Jurkat, Clone E6-1 (cell line): ENCODE measurements at regions not wholly inside any gene's neighbourhood (a gene's known extent, or its start where the extent isn't known, plus 50 kb on each side); places are given as distances from the start of the nearest gene placed in this dataset.
"Not testable (repeated sequence)": the region's sequence is repeated elsewhere in the genome, so short reads cannot be mapped to it uniquely, and the experiment has no call there.

Experiments
- DNase-seq: peaks from one replicate; pipeline ENCODE4 v3.0.0-alpha.2; 2011; ENCODE audit warnings: low read depth, low spot score
- H3K4me3 ChIP-seq: 2 replicates; pipeline ENCODE4 v1.5.1; 2011; ENCODE audit warnings: mild to moderate bottlenecking, low read length, control low read depth, moderate library complexity

- no peak overlapping the region for H3K4me3 ChIP-seq
- no peak for DNase-seq
Observed at GRCh38 chr3:81095956-81096355, 665.5 kb downstream of the GBE1 start.

GRCh38 chr3:81094986-81095385, 666.5 kb downstream of the GBE1 start:
- no peak overlapping the region for H3K4me3 ChIP-seq
- no peak for DNase-seq

GRCh38 chr3:81087607-81088006, 673.8 kb downstream of the GBE1 start:
- no peak overlapping the region for H3K4me3 ChIP-seq
- no peak for DNase-seq

- DNase-seq: no peak
Observed at GRCh38 chr3:81086348-81086747, 675.1 kb downstream of the GBE1 start.

GRCh38 chr3:81080608-81081007, 680.8 kb downstream of the GBE1 start:
- no peak overlapping the region for H3K4me3 ChIP-seq
- no peak for DNase-seq

More at GRCh38 chr3:81086348-81086747, 675.1 kb downstream of the GBE1 start:
- H3K4me3 ChIP-seq: no peak overlapping the region

GRCh38 chr3:81072591-81072990, 688.9 kb downstream of the GBE1 start:
- no peak for DNase-seq

GRCh38 chr3:81068546-81068945, 692.9 kb downstream of the GBE1 start:
- H3K4me3 ChIP-seq: no peak overlapping the region
- no peak for DNase-seq

More at GRCh38 chr3:81072591-81072990, 688.9 kb downstream of the GBE1 start:
- no peak overlapping the region for H3K4me3 ChIP-seq

GRCh38 chr3:81063896-81064295, 697.5 kb downstream of the GBE1 start:
- DNase-seq: no peak
- no peak overlapping the region for H3K4me3 ChIP-seq

- H3K4me3 ChIP-seq, DNase-seq: not testable (repeated sequence)
Observed at GRCh38 chr3:81051133-81051532, 710.3 kb downstream of the GBE1 start.

GRCh38 chr3:81048058-81048665, 713.3 kb downstream of the GBE1 start:
- DNase-seq: no peak
- no peak overlapping the region for H3K4me3 ChIP-seq

GRCh38 chr3:81045976-81046375, 715.5 kb downstream of the GBE1 start:
- H3K4me3 ChIP-seq: no peak overlapping the region
- no peak for DNase-seq

- no peak overlapping the region for H3K4me3 ChIP-seq
- DNase-seq: no peak
Observed at GRCh38 chr3:81045246-81045645, 716.2 kb downstream of the GBE1 start.

- no peak for DNase-seq
- H3K4me3 ChIP-seq: no peak overlapping the region
Observed at GRCh38 chr3:81043660-81044199, 717.7 kb downstream of the GBE1 start.

GRCh38 chr3:81043009-81043408, 718.4 kb downstream of the GBE1 start:
- no peak for DNase-seq
- H3K4me3 ChIP-seq: no peak overlapping the region

- DNase-seq: no peak
- H3K4me3 ChIP-seq: no peak overlapping the region
Observed at GRCh38 chr3:81041331-81041730, 720.1 kb downstream of the GBE1 start.

GRCh38 chr3:81040107-81040506, 721.3 kb downstream of the GBE1 start:
- no peak for DNase-seq
- no peak overlapping the region for H3K4me3 ChIP-seq

- DNase-seq: no peak
- no peak overlapping the region for H3K4me3 ChIP-seq
Observed at GRCh38 chr3:81033684-81034083, 727.8 kb downstream of the GBE1 start.

GRCh38 chr3:81033185-81033584, 728.3 kb downstream of the GBE1 start:
- no peak for DNase-seq
- H3K4me3 ChIP-seq: no peak overlapping the region

- DNase-seq: no peak
- H3K4me3 ChIP-seq: no peak overlapping the region
Observed at GRCh38 chr3:81029861-81030260, 731.6 kb downstream of the GBE1 start.

GRCh38 chr3:81027344-81027743, 734.1 kb downstream of the GBE1 start:
- DNase-seq: no peak
- H3K4me3 ChIP-seq: no peak overlapping the region

GRCh38 chr3:81024560-81024959, 736.9 kb downstream of the GBE1 start:
- H3K4me3 ChIP-seq: no peak overlapping the region

More at GRCh38 chr3:81024560-81024959, 736.9 kb downstream of the GBE1 start:
- no peak for DNase-seq
